K562 (cell line): ENCODE measurements at regions not wholly inside any gene's neighbourhood (a gene's known extent, or its start where the extent isn't known, plus 50 kb on each side); places are given as distances from the start of the nearest gene placed in this dataset.

ENCODE experiments used
- ATAC-seq: fragments of 200-7000 bp; cut with Tn5 transposase; 3 replicates; pipeline ENCODE4 v1.9.1; 2020; ENCODE audit warnings: moderate library complexity
- BruUV-seq: library from RNA; stranded (reverse); fragments of 400-500 nt; replicated peaks from 2 replicates; lab custom pipeline; 2021; lab: Mats Ljungman, UMichigan
- CTCF ChIA-PET: fragments of 300-600 bp; formaldehyde crosslinking; extraction: SDS; loops from one replicate; lab custom pipeline; 2021; ENCODE audit warnings: low intra/inter-chr PET ratio; lab: Yijun Ruan, JAX
- POLR2A ChIA-PET: fragments of 300-600, 350-650 bp; sonication (Branson Sonifier 250); formaldehyde crosslinking; extraction: SDS; loops from one replicate; lab custom pipeline; 2021; ENCODE audit warnings: antibody characterized with exemption, inconsistent platforms; lab: Yijun Ruan, JAX
- DNase-seq, 4 experiments: peaks; one replicate each; pipeline versions ENCODE4 v3.0.0 to v3.0.0-alpha.2; 2011 to 2018; ENCODE audit warnings: low spot score in 3 of 4, mixed read lengths in 3 of 4; ENCODE audit errors: extremely low read depth in 1 of 4
- FAIRE-seq: peaks from 2 replicates; lab custom pipeline; 2011; peaks lifted over from hg19 to GRCh38; lab: Jason Lieb, UNC
- H2AFZ ChIP-seq: 2 replicates; pipeline ENCODE4 v1.6.0; 2011; ENCODE audit warnings: low read depth, low read length, control low read depth, inconsistent platforms
- H3K27ac ChIP-seq: fragments of 200-600 bp; 3 replicates; pipeline ENCODE4 v1.8.0; 2011; ENCODE audit warnings: low read depth, mild to moderate bottlenecking, control low read depth, inconsistent platforms, low read length, moderate library complexity, mixed read lengths; ENCODE audit errors: extremely low read depth
- H3K27me3 ChIP-seq, 2 experiments: fragments of 300-600 bp in 1 of 2; 2 replicates in 1 of 2; 3 replicates in 1 of 2; pipeline versions ENCODE4 v1.6.0 to v1.8.0; 2011; ENCODE audit warnings: inconsistent platforms in 2 of 2, low read length in 2 of 2, mild to moderate bottlenecking in 1 of 2, mixed read lengths in 1 of 2, moderate library complexity in 1 of 2; ENCODE audit not compliant: control insufficient read depth in 2 of 2, insufficient read depth in 2 of 2
- H3K36me3 ChIP-seq: fragments of 300-600 bp; 3 replicates; pipeline ENCODE4 v1.8.0; 2011; ENCODE audit warnings: mild to moderate bottlenecking, low read length, inconsistent platforms; ENCODE audit not compliant: control insufficient read depth, insufficient read depth
- H3K4me1 ChIP-seq, 2 experiments: fragments of 200-600 bp in 1 of 2; replicated peaks in 1 of 2; 2 replicates in 1 of 2; 3 replicates in 1 of 2; pipeline versions ENCODE4 v1.5.1 to v1.8.0; 2011; ENCODE audit warnings: inconsistent platforms in 2 of 2, low read length in 2 of 2, mild to moderate bottlenecking in 1 of 2, mixed read lengths in 1 of 2, moderate library complexity in 1 of 2; ENCODE audit not compliant: control insufficient read depth in 2 of 2, insufficient read depth in 2 of 2
- H3K4me2 ChIP-seq: 2 replicates; pipeline ENCODE4 v1.6.1; 2011; ENCODE audit warnings: low read length, control low read depth, inconsistent platforms, mixed read lengths; ENCODE audit not compliant: insufficient read depth
- H3K4me3 ChIP-seq: fragments of 200-600 bp; sonication (generic), shearing (Covaris generic); 2 replicates; pipeline ENCODE4 v1.5.1; 2016; ENCODE audit warnings: control low read depth, inconsistent platforms
- H3K79me2 ChIP-seq: fragments of 200-600 bp; 3 replicates; pipeline ENCODE4 v1.8.0; 2011; ENCODE audit warnings: low read length, inconsistent platforms; ENCODE audit not compliant: control insufficient read depth, insufficient read depth
- H3K9ac ChIP-seq, 2 experiments: 2 replicates each; pipeline versions ENCODE4 v1.6.0 to v1.6.1; 2011; ENCODE audit warnings: low read depth in 2 of 2, low read length in 2 of 2, control low read depth in 1 of 2, inconsistent platforms in 1 of 2, mild to moderate bottlenecking in 1 of 2, mixed read lengths in 1 of 2; ENCODE audit not compliant: insufficient read depth in 1 of 2
- H3K9me1 ChIP-seq: one replicate; pipeline ENCODE4 v1.6.0; 2011; ENCODE audit warnings: inconsistent platforms, mild to moderate bottlenecking, low read length, moderate library complexity; ENCODE audit not compliant: control insufficient read depth, insufficient read depth
- H3K9me3 ChIP-seq: replicated peaks from 2 replicates; pipeline ENCODE4 v1.5.1; 2011; ENCODE audit warnings: low read depth, low read length, inconsistent platforms; ENCODE audit not compliant: control insufficient read depth, insufficient read depth
- H4K20me1 ChIP-seq: replicated peaks from 2 replicates; pipeline ENCODE4 v1.6.1; 2011; ENCODE audit warnings: low read length, inconsistent platforms, mixed read lengths; ENCODE audit not compliant: control insufficient read depth, insufficient read depth
- CBX5 ChIP-seq: IDR thresholded peaks from 2 replicates; pipeline ENCODE4 v1.6.1; 2014; ENCODE audit warnings: low read depth, borderline replicate concordance
- E2F6 ChIP-seq, 2 experiments: IDR thresholded peaks; 2 replicates each; pipeline ENCODE4 v1.6.1; 2011; ENCODE audit warnings: borderline replicate concordance in 1 of 2, control low read depth in 1 of 2, low read depth in 1 of 2, low read length in 1 of 2, mild to moderate bottlenecking in 1 of 2, mixed read lengths in 1 of 2, moderate library complexity in 1 of 2; ENCODE audit not compliant: insufficient read depth in 1 of 2, insufficient read length in 1 of 2, poor library complexity in 1 of 2, severe bottlenecking in 1 of 2; ENCODE audit errors: extremely low read depth in 1 of 2
- ETV6 ChIP-seq, 3 experiments: fragments of 150-350 bp in 1 of 3; sonication (generic) in 1 of 3; formaldehyde crosslinking in 1 of 3; IDR thresholded peaks; 2 replicates each; pipeline versions ENCODE4 v1.6.1 to v1.8.0; 2014 to 2022; ENCODE audit warnings: borderline replicate concordance in 2 of 3, low read depth in 2 of 3, antibody characterized with exemption in 1 of 3, low read length in 1 of 3, mild to moderate bottlenecking in 1 of 3, missing genetic modification reagents in 1 of 3
- EWSR1 ChIP-seq: fragments of 450-650 bp; IDR thresholded peaks from 2 replicates; pipeline ENCODE4 v1.6.1; 2018; ENCODE audit warnings: borderline replicate concordance, mild to moderate bottlenecking, low read depth, moderate library complexity; ENCODE audit not compliant: partially characterized antibody
- HDAC6 ChIP-seq: IDR thresholded peaks from 2 replicates; pipeline ENCODE4 v1.6.1; 2012; ENCODE audit warnings: low read depth, mild to moderate bottlenecking, control low read depth, inconsistent platforms, low read length, moderate library complexity
- TBP ChIP-seq: optimal IDR thresholded peaks from 2 replicates; pipeline ENCODE3; 2011; ENCODE audit warnings: low read depth, low read length, improper control_type of control experiment
- ZBTB49 ChIP-seq: sonication (generic); formaldehyde crosslinking; IDR thresholded peaks from 2 replicates; pipeline ENCODE4 v1.8.0; 2022; ENCODE audit warnings: missing genetic modification reagents, mild to moderate bottlenecking, borderline replicate concordance
- ZNF449 ChIP-seq: fragments of 250-450 bp; sonication (Bioruptor Pico); IDR thresholded peaks from 2 replicates; pipeline ENCODE4 v1.8.0; 2022; ENCODE audit warnings: moderate library complexity, mild to moderate bottlenecking, inconsistent platforms
- WGBS: fragments of 100-300 bp; shearing (Covaris generic); methylation state at CpG from one replicate; pipeline ENCODE4 v1.1.6; 2016; ENCODE audit warnings: low coverage, mixed read lengths; ENCODE audit not compliant: insufficient coverage; ENCODE audit errors: missing lambda C conversion rate; 5-methylcytosine and 5-hydroxymethylcytosine counted together
- in situ Hi-C: fragments of 300-500 bp; cut with MboI; formaldehyde crosslinking; loops from 4 replicates; pipeline ENCODE4 v1.15.0; 2018; ENCODE audit warnings: inconsistent platforms, mixed read lengths
- intact Hi-C: fragments of 100-400 bp; cut with micrococcal nuclease; formaldehyde crosslinking; loops from 2 replicates; pipeline ENCODE4 v1.14.2; 2022
- TF ChIP-seq, protein P1 (sequence below): fragments of 250-450 bp; sonication (Bioruptor Pico); IDR thresholded peaks from 2 replicates; pipeline ENCODE4 v1.5.0; 2021
- TF ChIP-seq, protein P2 (sequence below): fragments of 250-450 bp; sonication (Bioruptor Pico); IDR thresholded peaks from 2 replicates; pipeline ENCODE4 v1.6.1; 2021; ENCODE audit warnings: mild to moderate bottlenecking
- TF ChIP-seq, protein P3 (sequence below): fragments of 150-350 bp; conservative IDR thresholded peaks from 2 replicates; pipeline ENCODE4 v1.6.1; 2014; ENCODE audit warnings: low read length

- ChIA-PET POLR2A (no interaction called here), CTCF (no interaction called here)
- in situ Hi-C loops (no loop called here), intact Hi-C loops (no loop called here)
- 2% methylated on average over 2 of the region's 2 CpGs for WGBS
- H3K4me3 ChIP-seq: no peak overlapping the region
- H3K4me2 ChIP-seq: no peak overlapping the region
- no peaks in the 10 kb centered on the region for H4K20me1 ChIP-seq
- ATAC-seq: no peak
- no peaks in the 10 kb centered on the region for H3K9me1 ChIP-seq
- H3K9ac ChIP-seq: no peak overlapping the region
- no peak overlapping the region for H2AFZ ChIP-seq
- H3K79me2 ChIP-seq: no peaks in the 10 kb centered on the region
- no peaks in the 10 kb centered on the region for H3K9me3 ChIP-seq
- no peak for FAIRE-seq
- no peak overlapping the region for H3K27ac ChIP-seq
- no peak for DNase-seq
- no peaks in the 10 kb centered on the region for H3K36me3 ChIP-seq
- H3K27me3 ChIP-seq: no peaks in the 10 kb centered on the region
- BruUV-seq: no TSS peak
- H3K4me1 ChIP-seq: no peaks in the 10 kb centered on the region
- TF ChIP-seq ZNF449 (CRISPR knock-in tag) (no peak), TBP (no peak), HDAC6 (no peak), ZBTB49 (CRISPR knock-in tag) (no peak), EWSR1 (no peak), ETV6 (IDR thresholded peaks at IDR 0.05; ENCODE audit: borderline replicate concordance in 1 of 2, low read depth in 2 of 2, low read length in 1 of 2) (no peak), ETV6 (CRISPR knock-in tag; IDR thresholded peaks at IDR 0.05; ENCODE audit: borderline replicate concordance) (no peak), CBX5 (no peak), E2F6 (IDR thresholded peaks at IDR 0.05; ENCODE audit: borderline replicate concordance in 1 of 2, extremely low read depth in 1 of 2, insufficient read depth in 1 of 2, insufficient read length in 1 of 2, low read depth in 1 of 2, low read length in 1 of 2, poor library complexity in 1 of 2, severe bottlenecking in 1 of 2) (no peak)
- TF ChIP-seq, protein P1, sequence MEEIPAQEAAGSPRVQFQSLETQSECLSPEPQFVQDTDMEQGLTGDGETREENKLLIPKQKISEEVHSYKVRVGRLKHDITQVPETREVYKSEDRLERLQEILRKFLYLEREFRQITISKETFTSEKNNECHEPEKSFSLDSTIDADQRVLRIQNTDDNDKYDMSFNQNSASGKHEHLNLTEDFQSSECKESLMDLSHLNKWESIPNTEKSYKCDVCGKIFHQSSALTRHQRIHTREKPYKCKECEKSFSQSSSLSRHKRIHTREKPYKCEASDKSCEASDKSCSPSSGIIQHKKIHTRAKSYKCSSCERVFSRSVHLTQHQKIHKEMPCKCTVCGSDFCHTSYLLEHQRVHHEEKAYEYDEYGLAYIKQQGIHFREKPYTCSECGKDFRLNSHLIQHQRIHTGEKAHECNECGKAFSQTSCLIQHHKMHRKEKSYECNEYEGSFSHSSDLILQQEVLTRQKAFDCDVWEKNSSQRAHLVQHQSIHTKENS (CRISPR knock-in tag): no peak
- TF ChIP-seq, protein P2, sequence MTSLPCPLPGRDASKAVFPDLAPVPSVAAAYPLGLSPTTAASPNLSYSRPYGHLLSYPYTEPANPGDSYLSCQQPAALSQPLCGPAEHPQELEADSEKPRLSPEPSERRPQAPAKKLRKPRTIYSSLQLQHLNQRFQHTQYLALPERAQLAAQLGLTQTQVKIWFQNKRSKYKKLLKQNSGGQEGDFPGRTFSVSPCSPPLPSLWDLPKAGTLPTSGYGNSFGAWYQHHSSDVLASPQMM: no peak
- TF ChIP-seq, protein P3, sequence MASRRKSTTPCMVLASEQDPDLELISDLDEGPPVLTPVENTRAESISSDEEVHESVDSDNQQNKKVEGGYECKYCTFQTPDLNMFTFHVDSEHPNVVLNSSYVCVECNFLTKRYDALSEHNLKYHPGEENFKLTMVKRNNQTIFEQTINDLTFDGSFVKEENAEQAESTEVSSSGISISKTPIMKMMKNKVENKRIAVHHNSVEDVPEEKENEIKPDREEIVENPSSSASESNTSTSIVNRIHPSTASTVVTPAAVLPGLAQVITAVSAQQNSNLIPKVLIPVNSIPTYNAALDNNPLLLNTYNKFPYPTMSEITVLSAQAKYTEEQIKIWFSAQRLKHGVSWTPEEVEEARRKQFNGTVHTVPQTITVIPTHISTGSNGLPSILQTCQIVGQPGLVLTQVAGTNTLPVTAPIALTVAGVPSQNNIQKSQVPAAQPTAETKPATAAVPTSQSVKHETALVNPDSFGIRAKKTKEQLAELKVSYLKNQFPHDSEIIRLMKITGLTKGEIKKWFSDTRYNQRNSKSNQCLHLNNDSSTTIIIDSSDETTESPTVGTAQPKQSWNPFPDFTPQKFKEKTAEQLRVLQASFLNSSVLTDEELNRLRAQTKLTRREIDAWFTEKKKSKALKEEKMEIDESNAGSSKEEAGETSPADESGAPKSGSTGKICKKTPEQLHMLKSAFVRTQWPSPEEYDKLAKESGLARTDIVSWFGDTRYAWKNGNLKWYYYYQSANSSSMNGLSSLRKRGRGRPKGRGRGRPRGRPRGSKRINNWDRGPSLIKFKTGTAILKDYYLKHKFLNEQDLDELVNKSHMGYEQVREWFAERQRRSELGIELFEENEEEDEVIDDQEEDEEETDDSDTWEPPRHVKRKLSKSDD: no peak
Measured at GRCh38 chr2:151120011-151120410, 141.7 kb downstream of the RBM43 start.
